GM19463 (cell line): ENCODE measurements at regions not wholly inside any gene's neighbourhood (a gene's known extent, or its start where the extent isn't known, plus 50 kb on each side); places are given as distances from the start of the nearest gene placed in this dataset.

Experiments
- ATAC-seq: cut with Tn5 transposase; IDR thresholded peaks from one replicate; pipeline ENCODE4 v1.9.1; 2021; ENCODE audit warnings: mild to moderate bottlenecking, moderate library complexity; ENCODE audit not compliant: unreplicated experiment

DNA sequence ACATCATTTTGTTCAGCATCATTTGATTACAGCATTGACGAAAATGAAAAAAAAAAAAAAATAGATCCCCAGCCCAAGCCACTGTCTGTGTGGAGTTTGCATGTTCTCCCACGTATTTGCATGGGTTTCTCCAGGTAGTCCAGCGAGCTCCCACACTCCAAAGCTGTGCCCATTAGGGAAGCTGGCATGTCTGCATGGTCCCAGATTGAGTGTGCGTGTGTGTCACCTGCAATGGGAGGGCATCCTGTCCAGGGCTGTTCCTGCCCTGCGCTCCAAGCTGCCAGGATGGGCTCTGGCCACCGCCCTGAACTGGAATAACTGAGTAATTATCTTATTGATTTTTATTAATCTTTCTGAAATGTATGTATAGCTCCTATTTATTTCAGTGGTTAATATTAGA is 88.6 kb downstream of the KLF12 start:
- no peak for ATAC-seq

DNA sequence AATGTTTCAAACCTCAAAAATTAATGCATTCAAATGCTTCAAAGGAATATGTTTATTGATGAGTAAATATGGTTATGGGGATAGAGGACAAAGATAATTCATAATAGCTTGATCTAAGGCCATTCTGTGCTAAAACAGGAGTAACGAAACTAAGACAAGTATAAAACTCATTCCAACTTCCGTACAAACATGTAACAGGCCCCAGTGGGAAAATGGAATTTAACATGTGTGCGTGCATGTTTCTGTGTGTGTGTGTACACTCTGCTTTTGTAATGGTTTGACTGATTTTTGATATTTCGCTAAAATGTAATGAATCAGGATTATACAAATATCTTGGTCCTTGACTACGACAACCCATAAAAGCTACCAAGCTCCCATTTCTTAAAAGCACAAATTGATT is 91.0 kb downstream of the KLF12 start:
- ATAC-seq: no peak

DNA sequence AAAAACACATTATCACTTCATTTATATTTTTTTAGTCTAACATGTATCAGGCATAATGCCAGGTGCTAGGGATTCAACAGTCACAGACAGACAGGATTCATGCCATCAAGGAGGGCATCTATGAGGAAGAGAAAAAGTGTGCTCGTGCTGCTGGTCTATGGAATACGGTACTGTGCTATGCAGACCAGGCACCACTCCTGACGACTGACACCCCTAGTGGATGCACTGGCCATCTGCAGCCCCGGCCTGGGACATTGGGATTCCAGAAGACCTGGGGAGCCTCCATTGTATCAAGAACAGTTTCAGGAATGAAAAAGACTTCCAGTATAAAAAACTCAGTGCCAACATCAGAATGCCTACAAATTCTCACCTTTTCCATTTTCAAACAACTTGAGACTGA is 94.0 kb downstream of the KLF12 start:
- ATAC-seq: peak; percentile 91

DNA sequence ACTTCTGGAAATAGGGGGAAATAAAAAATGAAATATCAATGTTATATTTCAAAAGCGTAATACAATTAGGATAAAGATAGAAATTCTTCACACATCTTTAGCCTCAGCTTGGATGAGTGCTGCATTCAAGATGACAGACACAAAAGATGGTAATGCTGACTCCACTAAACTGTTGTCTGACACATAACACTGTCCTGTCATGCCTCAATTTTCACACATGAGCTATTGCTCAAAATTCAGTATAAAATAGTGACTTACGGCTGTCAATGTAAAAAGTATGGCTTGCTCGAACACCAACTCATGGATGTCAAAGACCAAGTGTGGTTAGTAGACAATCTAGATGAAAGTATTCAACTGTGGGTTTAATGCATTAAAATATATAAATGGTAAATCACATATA is 94.5 kb downstream of the KLF12 start:
- ATAC-seq: no peak

DNA sequence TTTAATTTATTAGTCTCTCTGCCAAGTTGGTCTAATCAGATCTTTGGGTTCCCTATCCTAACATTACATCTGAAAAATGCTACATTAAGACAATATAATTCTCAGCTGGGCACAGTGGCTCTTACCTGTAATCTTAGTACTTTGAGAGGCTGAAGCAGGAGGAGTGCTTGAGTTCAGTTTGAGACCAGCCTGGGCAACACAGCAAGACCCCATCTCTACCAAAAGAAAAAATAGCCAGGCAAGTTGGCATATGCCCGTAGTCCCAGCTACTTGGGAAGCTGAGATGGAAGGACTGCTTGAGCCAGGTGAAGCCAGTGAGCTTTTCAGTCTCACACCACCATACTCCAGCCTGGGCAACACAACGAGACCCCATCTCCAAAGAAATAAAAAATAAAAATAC is 95.0 kb downstream of the KLF12 start:
- ATAC-seq: no peak

DNA sequence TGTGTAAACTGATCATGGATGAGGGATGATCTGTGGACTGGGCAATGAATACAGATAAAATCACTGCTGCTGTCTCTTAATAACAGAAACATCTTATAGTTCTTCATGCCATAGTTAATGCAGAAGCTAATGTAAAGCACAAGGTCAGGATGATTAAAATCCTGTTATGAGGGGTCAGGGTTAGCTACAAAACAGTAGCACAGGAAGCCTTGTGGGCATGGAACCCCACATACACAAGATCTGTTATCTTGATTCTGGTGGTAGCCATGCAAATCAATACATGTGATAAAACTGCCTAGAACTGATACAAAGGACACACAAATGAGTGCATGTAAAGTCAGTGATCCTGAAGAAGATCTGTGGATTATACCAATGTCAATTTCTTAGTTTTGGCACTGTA is 96.4 kb downstream of the KLF12 start:
- ATAC-seq: no peak

DNA sequence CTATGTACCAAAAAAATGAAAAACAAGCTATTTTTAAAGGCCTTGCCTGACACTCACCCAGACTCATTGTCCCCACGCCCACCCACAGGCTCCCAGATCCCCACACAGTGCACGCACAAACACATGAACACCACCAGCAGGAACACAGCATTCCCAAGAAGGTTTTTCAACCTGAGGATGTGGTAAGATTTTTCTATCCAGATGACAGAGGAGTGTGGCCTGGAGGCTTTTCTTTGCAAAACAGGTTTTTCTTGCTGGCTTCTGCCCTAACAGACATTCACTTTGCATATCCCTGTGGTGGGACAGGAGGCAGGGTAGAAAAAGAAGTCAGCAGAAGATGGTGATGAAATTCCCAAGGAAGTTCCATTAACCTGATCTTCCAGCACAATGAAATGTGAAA is 97.8 kb downstream of the KLF12 start:
- ATAC-seq: no peak

DNA sequence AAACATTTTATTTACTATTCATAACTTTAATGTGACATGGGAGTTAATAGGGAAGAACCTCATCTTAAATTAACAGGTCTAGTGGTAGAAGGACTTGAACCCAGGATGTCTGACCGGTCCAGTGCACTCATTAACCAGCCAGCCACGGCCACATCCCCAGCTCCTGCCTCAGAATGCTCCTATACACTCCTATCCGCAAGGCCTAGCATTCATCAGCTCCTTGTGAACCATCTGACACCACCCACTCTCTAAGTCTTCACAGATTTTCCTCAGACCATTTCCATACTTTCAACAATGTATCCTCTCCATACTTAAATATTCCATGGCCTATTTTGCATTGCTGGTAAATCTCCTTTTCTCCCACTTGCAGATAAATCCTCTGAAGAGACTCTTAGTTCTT is 98.3 kb downstream of the KLF12 start:
- no peak for ATAC-seq

DNA sequence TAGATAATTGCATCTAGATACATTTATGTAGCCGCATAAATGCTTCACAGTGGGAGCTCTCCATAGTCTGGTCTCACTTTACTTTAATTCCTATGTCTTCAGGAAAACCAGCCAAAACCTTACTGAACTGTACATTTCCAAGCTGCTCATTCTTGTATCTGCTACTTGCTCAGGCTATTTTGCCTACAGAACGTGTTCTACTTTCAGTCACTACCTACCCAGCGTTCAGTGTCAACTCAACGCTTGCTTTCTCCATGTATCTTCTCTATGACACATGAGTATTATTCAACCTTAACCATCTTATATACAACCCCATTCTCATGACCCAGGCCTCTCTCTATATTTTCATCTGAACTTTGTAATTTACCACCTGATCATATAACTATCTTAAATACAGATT is 101.9 kb downstream of the KLF12 start:
- ATAC-seq: no peak

DNA sequence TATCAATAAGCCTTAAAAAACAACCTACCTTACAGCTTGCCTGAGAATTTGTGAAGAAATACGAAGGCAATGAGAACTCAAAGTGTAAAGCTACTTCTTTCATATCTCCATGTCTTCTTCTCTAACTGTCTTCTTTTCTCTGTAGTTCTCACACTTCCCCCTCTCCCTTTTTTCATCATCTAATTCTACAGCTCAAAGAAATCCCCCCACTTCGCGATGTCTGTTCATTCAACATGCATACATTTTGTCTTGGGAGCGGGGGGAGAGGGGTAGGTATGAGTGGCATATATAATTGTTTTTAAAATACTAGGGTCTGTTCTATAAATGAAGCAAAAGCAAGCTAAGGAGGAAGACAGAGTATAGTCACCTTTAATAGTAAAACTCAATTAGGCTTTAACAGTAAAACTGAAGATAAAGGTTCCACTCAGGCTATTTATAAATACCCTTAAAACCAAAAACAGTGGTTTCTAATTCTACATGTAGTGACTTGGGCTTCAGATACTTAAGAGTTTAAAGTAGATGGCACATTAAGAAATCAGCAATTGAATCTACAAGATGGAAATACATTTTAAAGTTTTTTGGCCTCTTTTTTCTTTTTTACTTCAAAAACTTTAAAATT is 106.9 kb downstream of the KLF12 start:
- peak; percentile 31 for ATAC-seq

DNA sequence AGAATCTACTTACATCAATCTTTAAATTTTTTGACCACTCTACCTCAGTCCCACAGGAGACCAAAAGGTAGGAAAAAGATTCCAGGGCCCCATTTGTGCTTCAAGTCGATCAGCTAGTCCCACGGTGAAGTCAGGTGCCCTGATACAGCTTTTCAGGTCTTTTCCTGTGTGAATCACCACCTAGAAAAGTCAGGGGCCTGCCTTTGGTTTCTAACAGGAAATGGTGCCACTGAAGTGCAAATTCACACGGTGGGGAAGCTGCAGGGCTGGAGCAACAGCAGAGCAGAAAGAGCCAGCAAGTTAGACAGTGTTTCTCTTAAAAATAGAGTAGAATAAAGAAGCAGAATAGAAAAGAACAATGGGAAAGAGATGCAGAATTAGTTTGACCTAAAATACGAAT is 107.5 kb downstream of the KLF12 start:
- peak; percentile 91 for ATAC-seq

DNA sequence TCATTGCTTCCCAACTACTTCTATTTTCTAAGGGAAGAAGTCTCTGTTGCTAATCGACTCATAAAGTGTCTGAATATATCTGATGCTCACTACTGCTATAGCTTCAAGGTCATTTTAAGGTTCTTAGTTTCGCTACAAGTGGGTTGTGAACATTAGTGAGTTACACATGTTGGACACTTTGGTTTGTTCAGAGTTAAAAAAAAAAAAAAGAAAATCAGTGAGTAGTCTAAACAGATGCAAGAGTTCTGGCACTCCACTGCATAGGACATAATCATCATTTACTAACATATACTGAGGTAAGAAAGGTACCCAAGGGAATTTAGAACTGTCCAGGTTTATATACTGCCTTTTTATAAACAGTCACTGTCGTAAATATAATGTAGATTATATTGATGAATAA is 108.8 kb downstream of the KLF12 start:
- ATAC-seq: no peak

DNA sequence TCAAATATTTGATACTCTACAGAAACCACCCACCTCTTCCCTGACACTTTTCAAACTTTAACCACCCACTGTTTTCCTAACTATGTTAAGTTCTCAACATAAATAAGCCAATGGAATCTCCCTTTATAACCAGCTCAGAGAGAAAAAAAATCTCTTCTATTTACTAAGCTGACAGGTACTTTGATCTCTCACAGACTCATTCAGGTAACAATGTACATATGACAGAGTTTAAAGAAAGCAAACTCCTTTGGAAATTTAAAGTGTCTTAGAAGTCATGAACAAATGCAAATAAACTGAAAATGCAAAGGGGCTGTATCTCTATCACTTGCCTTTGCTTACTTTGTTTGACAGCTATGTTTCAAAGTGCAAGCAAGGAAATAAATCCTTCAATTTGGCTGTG is 109.3 kb downstream of the KLF12 start:
- ATAC-seq: no peak

DNA sequence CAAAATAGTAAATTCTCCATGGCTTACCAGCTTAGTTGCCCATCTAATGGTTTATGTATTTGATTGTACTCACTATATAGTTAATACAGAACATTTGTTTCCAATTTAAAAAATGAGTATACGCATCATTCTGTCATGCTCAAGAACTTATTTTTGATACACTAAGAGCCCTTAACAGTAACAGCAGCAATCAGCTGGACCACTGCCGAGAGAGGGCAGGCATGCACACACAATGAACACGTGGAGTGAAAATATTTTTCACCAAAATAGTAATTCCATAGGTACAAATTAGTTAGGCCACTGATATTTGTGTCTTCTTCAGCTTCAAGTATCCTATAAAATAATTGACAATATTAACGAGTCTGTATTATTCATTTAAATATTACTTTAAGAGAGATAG is 109.9 kb downstream of the KLF12 start:
- ATAC-seq: no peak

DNA sequence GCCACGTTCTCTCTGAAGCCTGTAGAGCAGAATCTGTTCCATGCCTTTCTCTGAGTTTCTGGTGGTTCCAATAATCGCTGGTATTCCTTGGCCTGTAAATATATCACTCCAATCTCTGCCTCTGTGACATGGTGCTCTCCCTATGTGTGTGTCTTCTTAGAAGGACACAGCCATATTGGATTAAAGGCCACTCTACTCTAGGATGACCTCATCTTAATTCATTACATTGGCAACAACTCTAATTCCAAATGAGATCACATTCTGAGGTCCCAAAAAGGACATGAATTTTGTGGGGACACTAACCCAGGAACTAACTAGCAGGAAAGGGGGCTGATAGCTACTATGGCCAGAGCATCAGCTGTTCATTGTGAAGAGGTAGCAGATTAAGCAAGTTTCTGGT is 110.7 kb downstream of the KLF12 start:
- ATAC-seq: no peak

DNA sequence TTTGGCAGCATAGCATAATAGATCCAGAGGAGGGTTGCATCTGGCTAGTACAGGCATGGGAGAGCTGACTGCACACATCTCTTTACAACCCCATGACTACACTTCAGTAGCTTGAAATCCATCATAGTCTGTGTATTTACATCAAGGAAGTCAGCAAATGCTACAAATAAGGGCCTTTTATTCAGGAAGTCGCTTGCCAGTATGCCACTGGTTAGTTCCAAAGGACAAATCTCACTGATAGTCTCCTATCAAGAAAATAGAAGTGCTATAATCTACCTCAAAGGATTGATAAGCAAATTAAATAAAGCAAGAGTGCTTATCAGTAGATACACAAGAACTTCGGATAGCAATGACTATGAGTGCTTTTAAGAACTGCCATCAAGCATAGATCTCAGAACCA is 112.7 kb downstream of the KLF12 start:
- no peak for ATAC-seq

DNA sequence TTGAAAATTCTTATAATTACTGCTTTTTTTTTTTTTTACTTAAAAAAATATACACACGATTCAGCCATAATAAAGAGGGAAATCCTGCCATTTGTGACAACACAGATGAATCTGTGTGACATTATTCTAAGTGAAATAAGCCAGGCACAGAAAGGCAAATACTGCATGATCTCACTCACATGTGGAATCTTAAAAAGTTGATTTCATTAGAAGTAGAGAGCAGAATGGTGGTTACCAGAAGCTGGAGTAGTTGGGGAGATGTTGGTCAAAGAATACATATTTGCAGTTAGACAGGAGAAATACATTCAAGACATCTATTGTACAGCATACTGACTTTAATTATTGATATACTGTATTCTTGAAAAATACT is 116.2 kb downstream of the KLF12 start:
- no peak for ATAC-seq

DNA sequence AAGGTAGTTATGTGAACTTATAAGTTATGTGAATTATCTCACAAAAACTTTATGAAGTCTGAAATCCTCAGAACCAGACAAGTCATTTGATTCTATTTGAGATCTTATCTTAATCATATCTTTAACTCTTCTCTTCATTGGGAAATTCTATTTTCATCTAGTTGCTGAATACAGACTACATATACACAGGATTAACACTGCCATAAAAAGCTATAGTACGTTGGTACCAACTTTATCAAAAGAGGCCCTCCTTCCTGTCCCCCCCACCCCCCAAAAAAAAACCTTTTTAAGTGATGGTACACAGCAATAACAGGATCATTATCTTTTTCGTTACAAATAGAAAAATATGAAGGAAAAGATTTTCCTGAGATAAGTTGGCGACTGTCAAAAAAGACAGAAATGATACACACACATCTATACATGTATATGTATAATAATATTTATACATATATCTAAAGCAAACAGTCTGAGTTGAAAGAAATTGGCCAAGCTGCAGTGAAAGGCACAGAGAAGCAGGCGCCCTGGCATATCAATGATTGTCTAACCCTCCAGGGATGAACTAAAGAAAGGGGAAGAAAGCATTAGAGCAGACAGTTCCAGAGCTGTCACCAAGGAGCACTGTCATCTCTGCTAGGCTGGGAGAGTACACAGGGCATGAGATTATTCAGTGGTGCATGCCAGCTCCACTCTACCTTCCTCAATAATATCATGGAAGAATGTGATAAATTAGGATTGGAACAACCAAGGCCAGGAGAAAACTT is 116.7 kb downstream of the KLF12 start:
- ATAC-seq: peak; percentile 93

DNA sequence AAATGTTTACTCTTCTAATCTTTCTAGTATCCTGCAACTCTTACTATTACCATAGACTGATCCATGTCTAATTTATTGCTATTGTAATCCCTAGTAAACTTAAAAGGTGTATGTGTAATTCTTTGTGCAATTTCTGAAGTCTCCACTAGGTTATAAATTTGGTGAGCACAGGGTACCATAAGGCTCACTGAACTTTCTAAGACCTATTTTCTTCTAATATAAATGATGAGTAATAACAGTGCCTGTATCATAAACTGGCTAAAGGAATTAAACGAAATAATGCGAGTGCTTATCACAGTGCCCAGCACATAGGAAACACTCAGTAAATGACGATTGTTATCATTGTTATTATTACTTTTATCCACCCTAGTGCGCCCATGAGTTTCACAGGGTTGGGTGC is 119.1 kb downstream of the KLF12 start:
- ATAC-seq: no peak

DNA sequence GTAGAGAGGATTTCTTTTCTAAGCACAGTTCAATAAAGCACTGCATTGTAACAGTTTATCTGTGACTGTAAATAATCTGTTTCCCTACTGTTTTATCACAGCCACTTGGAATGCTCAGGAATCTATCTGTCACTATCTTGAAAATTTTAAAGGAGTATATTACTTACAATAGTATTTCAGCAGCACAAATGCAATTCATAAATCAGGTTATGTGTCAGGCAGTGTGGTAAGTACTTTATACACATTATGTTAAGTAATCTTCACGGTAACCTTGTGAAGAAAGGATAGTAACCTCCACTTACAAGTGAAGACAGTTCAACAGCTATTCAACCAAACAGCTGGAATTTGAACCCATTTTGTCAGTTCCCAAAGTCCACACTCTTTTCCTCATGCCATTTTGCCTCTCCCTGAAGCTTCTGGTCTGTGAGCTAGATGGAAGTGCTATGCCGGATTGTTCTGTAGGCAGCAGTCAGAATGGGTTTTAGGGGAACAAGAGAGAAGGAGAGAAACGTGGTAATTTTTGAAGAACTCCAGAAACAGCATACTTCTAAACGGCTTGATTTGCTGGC is 125.0 kb downstream of the KLF12 start:
- ATAC-seq: no peak

DNA sequence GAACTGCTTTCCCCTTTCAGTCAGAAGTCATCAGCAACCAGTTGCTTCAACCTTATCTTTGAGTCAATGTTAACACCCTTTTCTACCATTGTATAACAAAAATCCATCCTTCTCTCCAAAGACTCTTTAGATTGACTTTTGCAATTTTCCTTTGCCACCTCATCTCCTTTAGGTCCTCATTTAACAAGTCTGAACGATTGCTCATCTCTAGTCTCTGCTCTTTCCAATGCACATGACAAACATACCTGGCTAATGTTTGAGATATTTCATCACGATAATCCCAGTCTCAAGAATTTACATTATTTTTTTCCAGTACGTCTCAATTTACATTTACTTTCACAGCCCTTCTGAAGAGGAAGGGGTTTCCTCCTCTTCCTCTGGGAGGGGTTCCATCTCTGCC is 127.5 kb downstream of the KLF12 start:
- ATAC-seq: no peak

DNA sequence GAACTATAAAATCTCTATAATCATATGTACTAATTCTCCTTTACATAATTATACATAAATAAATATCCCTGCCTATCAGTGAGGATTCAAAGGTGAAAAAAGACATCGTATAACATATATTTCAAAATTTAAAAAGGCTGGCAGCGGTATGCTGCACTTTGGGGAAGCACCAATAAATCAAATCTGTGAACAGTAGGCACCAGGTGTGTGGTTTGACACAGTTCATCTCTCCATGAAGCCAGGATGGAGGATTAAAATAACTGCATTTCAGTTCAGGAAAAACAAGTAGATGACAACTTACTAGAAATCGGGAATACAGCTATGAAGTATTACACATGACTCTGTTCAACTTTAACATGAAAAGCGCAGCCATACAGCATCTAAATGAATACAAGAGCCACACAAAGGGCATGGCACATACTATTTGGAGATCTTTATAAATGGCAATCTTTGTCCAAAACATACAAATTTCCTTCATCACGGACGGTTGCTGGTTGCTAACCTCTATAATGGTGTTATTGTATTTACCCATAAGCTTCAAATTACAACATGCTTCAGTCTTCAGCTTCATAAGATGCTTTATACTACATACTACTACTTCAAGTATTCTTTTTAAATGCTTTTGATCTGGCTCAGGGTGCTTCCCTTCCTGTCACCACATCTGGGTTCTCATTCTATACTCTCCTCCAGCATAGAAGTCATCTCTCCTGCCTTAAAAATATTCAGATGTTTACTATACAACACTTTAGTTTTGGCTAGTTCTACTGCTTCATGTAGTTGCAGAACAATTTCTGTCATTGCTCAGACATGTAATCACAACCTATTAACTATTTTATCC is 128.7 kb downstream of the KLF12 start:
- ATAC-seq: no peak
